IMR-90 (cell line): ENCODE measurements at regions not wholly inside any gene's neighbourhood (a gene's known extent, or its start where the extent isn't known, plus 50 kb on each side); places are given as distances from the start of the nearest gene placed in this dataset.

Experiments
- ATAC-seq: fragments of 200-7000 bp; cut with Tn5 transposase; 2 replicates; pipeline ENCODE4 v1.9.1; 2020; ENCODE audit warnings: low read depth, mild to moderate bottlenecking, moderate library complexity
- BruUV-seq: library from RNA; stranded (reverse); fragments of 400-500 nt; replicated peaks from 2 replicates; lab custom pipeline; 2021; lab: Mats Ljungman, UMichigan
- CTCF ChIA-PET: fragments of 300-600 bp; formaldehyde crosslinking; extraction: SDS; loops from one replicate; lab custom pipeline; 2021; ENCODE audit warnings: antibody characterized with exemption; lab: Yijun Ruan, JAX
- POLR2A ChIA-PET: fragments of 300-600 bp; sonication (Branson Sonifier 250); formaldehyde crosslinking; loops from one replicate; lab custom pipeline; 2022; ENCODE audit warnings: antibody characterized with exemption; ENCODE audit not compliant: unreplicated experiment; lab: Charles Lee
- DNase-seq: peaks from one replicate; pipeline ENCODE4 v3.0.0; 2013
- H2AFZ ChIP-seq: replicated peaks from 2 replicates; pipeline ENCODE3; 2013; ENCODE audit warnings: low read length, mild to moderate bottlenecking; ENCODE audit not compliant: poor library complexity
- H2AK5ac ChIP-seq: 2 replicates; pipeline ENCODE4 v1.6.1; 2013; ENCODE audit warnings: low read depth, low read length, inconsistent platforms
- H2AK9ac ChIP-seq: replicated peaks from 2 replicates; pipeline ENCODE3; 2013; ENCODE audit warnings: mild to moderate bottlenecking, low read depth, low read length, moderate library complexity; ENCODE audit not compliant: poor library complexity
- H2BK120ac ChIP-seq: 2 replicates; pipeline ENCODE4 v1.6.1; 2013; ENCODE audit warnings: low read depth, low read length, inconsistent platforms
- H2BK15ac ChIP-seq: 3 replicates; pipeline ENCODE4 v1.6.1; 2013; ENCODE audit warnings: low read depth, low read length, inconsistent platforms
- H2BK20ac ChIP-seq: 2 replicates; pipeline ENCODE4 v1.6.1; 2013; ENCODE audit warnings: low read depth, mild to moderate bottlenecking, inconsistent platforms, low read length, moderate library complexity
- H2BK5ac ChIP-seq: 2 replicates; pipeline ENCODE4 v1.6.1; 2013; ENCODE audit warnings: mild to moderate bottlenecking, low read depth, low read length, inconsistent platforms; ENCODE audit not compliant: poor library complexity, severe bottlenecking
- H3K14ac ChIP-seq: replicated peaks from 2 replicates; pipeline ENCODE4 v1.6.1; 2013; ENCODE audit warnings: low read depth, low read length, inconsistent platforms
- H3K18ac ChIP-seq: 2 replicates; pipeline ENCODE4 v1.6.1; 2013; ENCODE audit warnings: low read depth, low read length, control low read depth
- H3K23ac ChIP-seq: 2 replicates; pipeline ENCODE4 v1.6.1; 2013; ENCODE audit warnings: low read depth, low read length, inconsistent platforms
- H3K27ac ChIP-seq: 2 replicates; pipeline ENCODE4 v1.5.1; 2013; ENCODE audit warnings: mild to moderate bottlenecking, control low read depth, low read length; ENCODE audit not compliant: insufficient read depth
- H3K27me3 ChIP-seq: 2 replicates; pipeline ENCODE4 v1.6.1; 2013; ENCODE audit warnings: low read length; ENCODE audit not compliant: control insufficient read depth, insufficient read depth
- H3K36me3 ChIP-seq: 2 replicates; pipeline ENCODE4 v1.6.1; 2013; ENCODE audit warnings: low read length, mixed read lengths; ENCODE audit not compliant: control insufficient read depth, insufficient read depth
- H3K4ac ChIP-seq: 2 replicates; pipeline ENCODE4 v1.6.1; 2013; ENCODE audit warnings: low read depth, low read length, inconsistent platforms
- H3K4me1 ChIP-seq: 2 replicates; pipeline ENCODE4 v1.6.1; 2013; ENCODE audit warnings: low read length, mixed read lengths; ENCODE audit not compliant: control insufficient read depth, insufficient read depth
- H3K4me2 ChIP-seq: 2 replicates; pipeline ENCODE4 v1.6.1; 2013; ENCODE audit warnings: low read depth, mild to moderate bottlenecking, control low read depth, low read length, moderate library complexity
- H3K4me3 ChIP-seq: 2 replicates; pipeline ENCODE4 v1.5.1; 2013; ENCODE audit warnings: low read depth, mild to moderate bottlenecking, control low read depth, low read length, moderate library complexity; ENCODE audit not compliant: insufficient read depth
- H3K56ac ChIP-seq: 2 replicates; pipeline ENCODE4 v1.6.1; 2013; ENCODE audit warnings: low read length, inconsistent platforms; ENCODE audit not compliant: insufficient read depth; ENCODE audit errors: extremely low read depth
- H3K79me1 ChIP-seq, 2 experiments: 2 replicates each; pipeline ENCODE4 v1.6.1; 2013; ENCODE audit warnings: low read length in 2 of 2, inconsistent platforms in 1 of 2, low read depth in 1 of 2
- H3K9ac ChIP-seq: 2 replicates; pipeline ENCODE4 v1.6.1; 2013; ENCODE audit warnings: low read depth, low read length, control low read depth
- H3K9me1 ChIP-seq: 2 replicates; pipeline ENCODE4 v1.6.1; 2013; ENCODE audit warnings: low read length, inconsistent platforms; ENCODE audit not compliant: insufficient read depth
- H3K9me3 ChIP-seq: 2 replicates; pipeline ENCODE4 v1.6.1; 2013; ENCODE audit warnings: low read length; ENCODE audit not compliant: control insufficient read depth, insufficient read depth
- H4K20me1 ChIP-seq: 2 replicates; pipeline ENCODE4 v1.6.1; 2013; ENCODE audit warnings: low read length, inconsistent platforms; ENCODE audit not compliant: insufficient read depth
- H4K5ac ChIP-seq: 2 replicates; pipeline ENCODE4 v1.6.1; 2013; ENCODE audit warnings: mild to moderate bottlenecking, low read depth, low read length, control low read depth
- H4K8ac ChIP-seq, 2 experiments: 2 replicates each; pipeline ENCODE4 v1.6.1; 2013; ENCODE audit warnings: low read depth in 2 of 2, low read length in 2 of 2, control low read depth in 1 of 2, inconsistent platforms in 1 of 2
- H4K91ac ChIP-seq: 2 replicates; pipeline ENCODE4 v1.6.1; 2013; ENCODE audit warnings: low read depth, low read length, inconsistent platforms; ENCODE audit not compliant: insufficient read depth
- WGBS, 2 experiments: methylation state at CpG; one replicate each; pipeline versions ENCODE4 v1.1.5 to v1.1.7; 2013; ENCODE audit warnings: missing lambda C conversion rate in 2 of 2; ENCODE audit not compliant: insufficient read length in 1 of 2; ENCODE audit errors: extremely low coverage in 2 of 2; 5-methylcytosine and 5-hydroxymethylcytosine counted together
- dilution Hi-C: fragments of 300-500 bp; cut with HindIII; formaldehyde crosslinking; loops from one replicate; pipeline ENCODE4 v1.14.3; 2018; ENCODE audit warnings: low sequenced_read_pairs; ENCODE audit not compliant: unreplicated experiment
- in situ Hi-C: fragments of 300-500 bp; cut with MboI; formaldehyde crosslinking; loops from 3 replicates; pipeline ENCODE4 v1.14.3; 2019; ENCODE audit warnings: low sequenced_read_pairs, inconsistent platforms, mixed read lengths
- intact Hi-C: fragments of 100-400 bp; cut with micrococcal nuclease; formaldehyde crosslinking; loops from 2 replicates; pipeline ENCODE4 v1.10.0; 2022
- TF ChIP-seq, protein P1 (sequence below): fragments of 150-350 bp; IDR thresholded peaks from 2 replicates; pipeline ENCODE4 v1.6.1; 2017; ENCODE audit warnings: mild to moderate bottlenecking, antibody characterized with exemption, low read length, low read depth

DNA sequence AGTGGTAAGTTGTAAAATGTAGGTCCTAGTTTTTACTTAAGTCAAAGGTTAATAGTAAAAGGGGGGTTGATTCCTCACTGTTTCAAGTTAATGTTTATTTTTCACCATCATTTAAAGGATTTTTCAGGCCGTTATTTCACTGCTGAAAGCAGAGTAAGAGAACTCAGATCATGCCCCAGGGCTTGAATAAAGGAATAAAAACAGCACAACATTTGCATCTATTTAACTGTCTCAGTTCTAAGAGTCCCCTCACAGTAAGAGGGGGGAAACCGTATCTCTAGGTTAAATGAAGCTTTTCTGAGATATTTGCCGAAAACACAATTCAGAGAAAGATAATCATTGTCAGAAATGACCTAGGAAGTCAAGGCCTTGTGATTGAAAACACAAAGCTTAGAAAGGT, 138.2 kb upstream of the KCTD1 start:
- ChIA-PET POLR2A (no interaction called here), CTCF (no interaction called here)
- intact Hi-C loops (no loop called here), in situ Hi-C loops (no loop called here), dilution Hi-C loops (no loop called here)
- Histone ChIP-seq H3K4me2 (no peak overlapping the region), H2AFZ (no peak overlapping the region), H3K27me3 (no peaks in the 10 kb centered on the region), H2AK9ac (no peak overlapping the region), H4K91ac (no peak overlapping the region), H3K4me1 (no peaks in the 10 kb centered on the region), H2BK15ac (no peak overlapping the region), H3K36me3 (no peaks in the 10 kb centered on the region), H3K9ac (no peak overlapping the region), H2BK20ac (no peak overlapping the region), H4K8ac (no peak overlapping the region), H3K56ac (no peak overlapping the region), H2BK120ac (no peak overlapping the region), H2BK5ac (no peak overlapping the region), H3K9me1 (no peaks in the 10 kb centered on the region), H3K4me3 (no peak overlapping the region), H4K20me1 (no peaks in the 10 kb centered on the region), H3K14ac (no peak overlapping the region), H3K18ac (no peak overlapping the region), H3K79me1 (no peaks in the 10 kb centered on the region), H3K9me3 (no peaks in the 10 kb centered on the region), H2AK5ac (no peak overlapping the region), H3K27ac (no peak overlapping the region), H3K4ac (no peak overlapping the region), H3K23ac (no peak overlapping the region), H4K5ac (no peak overlapping the region)
- ATAC-seq (no peak), DNase-seq (no peak)
- TF ChIP-seq, protein P1, sequence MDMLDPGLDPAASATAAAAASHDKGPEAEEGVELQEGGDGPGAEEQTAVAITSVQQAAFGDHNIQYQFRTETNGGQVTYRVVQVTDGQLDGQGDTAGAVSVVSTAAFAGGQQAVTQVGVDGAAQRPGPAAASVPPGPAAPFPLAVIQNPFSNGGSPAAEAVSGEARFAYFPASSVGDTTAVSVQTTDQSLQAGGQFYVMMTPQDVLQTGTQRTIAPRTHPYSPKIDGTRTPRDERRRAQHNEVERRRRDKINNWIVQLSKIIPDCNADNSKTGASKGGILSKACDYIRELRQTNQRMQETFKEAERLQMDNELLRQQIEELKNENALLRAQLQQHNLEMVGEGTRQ, result no peak
- BruUV-seq, result no TSS peak
- WGBS, 2 experiments, result no CpG with 5 or more reads among the region's 3 CpGs
